Kidney (tissue), 13 donors: ENCODE measurements at regions not wholly inside any gene's neighbourhood (a gene's known extent, or its start where the extent isn't known, plus 50 kb on each side); places are given as distances from the start of the nearest gene placed in this dataset.

Experiments
- DNase-seq, 5 donors: peaks; one replicate each; pipeline ENCODE4 v3.0.0-alpha.2; 2013 to 2020
- FAIRE-seq: peaks from 2 replicates; lab custom pipeline; 2012; peaks lifted over from hg19 to GRCh38; lab: Jason Lieb, UNC
- H3K27ac ChIP-seq, 2 donors: one replicate each; pipeline ENCODE4 v1.7.0; 2013; ENCODE audit warnings: low read depth in 2 of 2, low read length in 2 of 2, inconsistent platforms in 1 of 2
- H3K27me3 ChIP-seq: one replicate; pipeline ENCODE4 v1.7.1; 2013; ENCODE audit warnings: low read length, inconsistent platforms; ENCODE audit not compliant: control insufficient read depth, insufficient read depth
- H3K36me3 ChIP-seq, 3 donors: one replicate each; pipeline versions ENCODE4 v1.7.0 to v1.7.1; 2013; ENCODE audit warnings: low read length in 3 of 3, control low read depth in 1 of 3, inconsistent platforms in 1 of 3; ENCODE audit not compliant: insufficient read depth in 3 of 3, control insufficient read depth in 2 of 3
- H3K4me1 ChIP-seq, 3 donors: one replicate each; pipeline versions ENCODE4 v1.7.0 to v1.7.1; 2013; ENCODE audit warnings: low read length in 3 of 3, inconsistent platforms in 1 of 3, low read depth in 1 of 3; ENCODE audit not compliant: control insufficient read depth in 2 of 3, insufficient read depth in 2 of 3
- H3K4me3 ChIP-seq, 3 donors: one replicate each; pipeline versions ENCODE4 v1.7.0 to v1.8.1; 2013; ENCODE audit warnings: low read length in 3 of 3, control low read depth in 1 of 3, inconsistent platforms in 1 of 3
- H3K9ac ChIP-seq, 3 donors: one replicate each; pipeline versions ENCODE4 v1.7.0 to v1.7.1; 2013; ENCODE audit warnings: low read length in 3 of 3, control low read depth in 1 of 3, inconsistent platforms in 1 of 3
- H3K9me3 ChIP-seq, 3 donors: one replicate each; pipeline versions ENCODE4 v1.7.0 to v1.7.1; 2013; ENCODE audit warnings: low read length in 3 of 3, control low read depth in 1 of 3, inconsistent platforms in 1 of 3; ENCODE audit not compliant: control insufficient read depth in 2 of 3, insufficient read depth in 1 of 3
- CTCF ChIP-seq: IDR thresholded peaks from 3 replicates; pipeline ENCODE4 v1.5.1; 2012; ENCODE audit warnings: mild to moderate bottlenecking, moderate library complexity, borderline replicate concordance; ENCODE audit not compliant: insufficient read depth; ENCODE audit errors: extremely low read depth
- intact Hi-C: fragments of 100-400 bp; cut with DNase I; formaldehyde crosslinking; loops from one replicate; pipeline ENCODE4 v1.11.1; 2022
- donor health status: control.
- donor health status: control.
- donor health status: control.
- donor health status: control.
- donor health status: control.
- donor health status: DM: yes; HTN: yes; CAD: no.
- donor health status: Normal renal cell carcinoma (clear cell type).

GRCh38 chr12:91588874-91589454, 406.3 kb upstream of the DCN start:
- no peak for TF ChIP-seq CTCF
- DNase-seq (no peak), FAIRE-seq (no peak)
- intact Hi-C loops: no loop called here
- Histone ChIP-seq H3K27me3 (no peaks in the 10 kb centered on the region), H3K9me3 (no peaks in the 10 kb centered on the region), H3K4me1 (peaks cover 0 to 3% (median 0%) of the 10 kb centered on the region in 3 donors), H3K36me3 (no peaks in the 10 kb centered on the region), H3K9ac (no peak overlapping the region), H3K27ac (no peak overlapping the region), H3K4me3 (no peak overlapping the region)

- FAIRE-seq: no peak
- no peaks in the 10 kb centered on the region for H3K9me3 ChIP-seq
- H3K9ac ChIP-seq: no peak overlapping the region
- DNase-seq: no peak
- H3K27me3 ChIP-seq: no peaks in the 10 kb centered on the region
- H3K4me1 ChIP-seq: peaks cover 0 to 3% (median 0%) of the 10 kb centered on the region in 3 donors
- no peak for TF ChIP-seq CTCF
- no peak overlapping the region for H3K4me3 ChIP-seq
- intact Hi-C loops: no loop called here
- H3K27ac ChIP-seq: no peak overlapping the region
- H3K36me3 ChIP-seq: no peaks in the 10 kb centered on the region
These were observed 403.4 kb upstream of the DCN start for GRCh38 chr12:91586015-91586414.

GRCh38 chr12:91582811-91583210, 400.2 kb upstream of the DCN start:
- Histone ChIP-seq H3K27ac (no peak overlapping the region), H3K9ac (no peak overlapping the region), H3K9me3 (no peaks in the 10 kb centered on the region), H3K4me3 (no peak overlapping the region), H3K27me3 (no peaks in the 10 kb centered on the region), H3K36me3 (no peaks in the 10 kb centered on the region), H3K4me1 (no peaks in the 10 kb centered on the region)
- FAIRE-seq (no peak), DNase-seq (no peak)
- intact Hi-C loops: no loop called here
- no peak for TF ChIP-seq CTCF
